Fibroblast of villous mesenchyme (primary cell): ENCODE measurements at regions not wholly inside any gene's neighbourhood (a gene's known extent, or its start where the extent isn't known, plus 50 kb on each side); places are given as distances from the start of the nearest gene placed in this dataset.
A peak's percentile ranks its signal among the peaks of the same experiment; 100 is the strongest.

Experiments used
- DNase-seq: peaks from one replicate; pipeline ENCODE4 v3.0.0-alpha.2; 2010; ENCODE audit warnings: low read depth
- H3K4me3 ChIP-seq: 2 replicates; pipeline ENCODE4 v1.5.1; 2011; ENCODE audit warnings: low read depth, mild to moderate bottlenecking, low read length
- CTCF ChIP-seq: IDR thresholded peaks from 2 replicates; pipeline ENCODE4 v1.5.1; 2012; ENCODE audit warnings: low read depth, mild to moderate bottlenecking, low read length; ENCODE audit not compliant: insufficient read depth

GRCh38 chrX:40834225-40834624 is 98.9 kb upstream of the MED14 start:
- no peak for TF ChIP-seq CTCF
- peak overlapping the region; percentile 67 for H3K4me3 ChIP-seq
- DNase-seq = peak; percentile 76

GRCh38 chrX:40835526-40835925 is 100.2 kb upstream of the MED14 start:
- no peak for TF ChIP-seq CTCF
- peak overlapping the region; percentile 67 for H3K4me3 ChIP-seq
- no peak for DNase-seq

GRCh38 chrX:40843643-40844042 is 108.3 kb upstream of the MED14 start:
- no peak for TF ChIP-seq CTCF
- H3K4me3 ChIP-seq = no peak overlapping the region
- DNase-seq = no peak

- DNase-seq = no peak
- H3K4me3 ChIP-seq = no peak overlapping the region
- TF ChIP-seq CTCF = no peak
Measured at GRCh38 chrX:40844471-40844870, 109.1 kb upstream of the MED14 start.

GRCh38 chrX:40845331-40845911 is 110.1 kb upstream of the MED14 start:
- H3K4me3 ChIP-seq = peak overlapping the region; percentile 35
- TF ChIP-seq CTCF = no peak
- peak; percentile 89 for DNase-seq

DNA sequence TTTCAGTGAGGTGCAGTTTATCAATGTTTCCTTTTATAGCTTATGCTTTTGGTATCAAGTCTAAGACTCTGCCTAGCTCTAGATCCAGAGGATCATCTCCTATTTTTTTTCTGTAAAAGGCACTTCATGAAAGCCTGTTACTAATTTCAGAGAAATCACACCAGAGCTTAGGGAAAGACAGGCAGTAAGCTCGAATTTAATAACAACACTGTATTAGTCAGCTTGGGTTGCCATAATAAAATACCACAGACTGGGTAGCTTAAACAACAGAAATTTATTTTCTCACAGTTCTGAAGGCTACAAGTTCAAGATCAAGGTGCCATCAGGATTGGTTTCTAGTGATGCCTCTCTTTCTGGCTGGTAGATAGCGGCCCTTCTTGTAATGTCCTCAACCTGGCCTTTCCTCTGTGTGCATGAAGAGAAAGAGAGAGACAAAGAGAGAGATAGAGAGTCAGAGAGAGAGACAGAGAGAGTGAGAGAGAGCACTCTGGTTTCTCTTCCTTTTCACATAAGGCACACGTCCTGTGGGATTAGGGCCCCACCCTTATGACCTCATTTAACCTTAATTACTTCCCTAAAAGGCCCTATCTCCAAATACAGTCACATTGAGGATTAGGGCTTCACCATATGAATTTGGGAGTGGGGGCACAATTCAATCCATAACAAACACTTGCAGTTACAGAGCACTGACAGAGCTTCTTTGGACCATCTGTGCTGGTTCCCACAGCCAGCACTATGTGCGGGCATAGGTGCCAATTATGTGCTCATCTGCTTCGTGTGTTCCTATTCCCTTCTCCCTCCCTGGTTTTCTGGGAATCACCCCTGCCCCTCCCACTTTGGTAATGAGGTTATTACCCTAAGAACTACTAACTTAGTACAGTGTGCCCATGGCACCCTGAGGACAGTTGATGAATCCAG is 114.8 kb upstream of the MED14 start:
- no peak overlapping the region for H3K4me3 ChIP-seq
- TF ChIP-seq CTCF = no peak
- peak; percentile 34 for DNase-seq

GRCh38 chrX:40852586-40852985 is 117.2 kb upstream of the MED14 start:
- H3K4me3 ChIP-seq = no peak overlapping the region
- no peak for DNase-seq
- no peak for TF ChIP-seq CTCF
